ENCODE measurements at regions not wholly inside any gene's neighbourhood (a gene's known extent, or its start where the extent isn't known, plus 50 kb on each side); places are given as distances from the start of the nearest gene placed in this dataset.

GRCh38 chr6:33911488-33911887, 107.7 kb upstream of the MLN start:
- ChIA-PET CTCF (no interaction called here), RAD21 (ENCODE audit: unreplicated experiment) (interaction anchor here (0.6 kb wide), 1 partner anchor 138 kb away, joined by 3 read pairs; no protein-coding TSS in a partner anchor), POLR2A (no interaction called here), SMC1A (ENCODE audit: uncharacterized antibody, unreplicated experiment) (no interaction called here)
- Histone ChIP-seq H3K79me2 (ENCODE audit: control insufficient read depth, insufficient read depth, low read length) (no peaks in the 10 kb centered on the region), H3K9ac (ENCODE audit: control insufficient read depth, insufficient read depth, low read length) (no peak overlapping the region), H3K27me3 (replicated peaks in 1 of 2; ENCODE audit: control insufficient read depth in 2 of 2, insufficient read depth in 2 of 2, low read length in 1 of 2) (no peaks in the 10 kb centered on the region), H4K20me1 (ENCODE audit: control insufficient read depth, insufficient read depth) (no peaks in the 10 kb centered on the region), H3K4me1 (ENCODE audit: control insufficient read depth, insufficient read depth, low read length) (peaks cover 16% of the 10 kb centered on the region), H3K9me3 (replicated peaks; ENCODE audit: control insufficient read depth, insufficient read depth, low read length) (no peaks in the 10 kb centered on the region), H3K36me3 (ENCODE audit: control insufficient read depth in 2 of 2, insufficient read depth in 2 of 2, low read length in 1 of 2) (no peaks in the 10 kb centered on the region), H3K4me2 (ENCODE audit: control insufficient read depth, insufficient read depth) (no peak overlapping the region), H3K4me3 (no peak overlapping the region), H3K27ac (ENCODE audit: control insufficient read depth, insufficient read depth) (no peak overlapping the region), H2AFZ (ENCODE audit: control insufficient read depth, low read depth, low read length) (no peak overlapping the region)
- in situ Hi-C loops (cut with MboI) (no loop called here), intact Hi-C loops (cut with micrococcal nuclease; ENCODE audit: unreplicated experiment) (no loop called here)
- FAIRE-seq, result no peak
- DNase-seq (ENCODE audit: low read depth, low spot score), result no peak
- BruUV-seq (replicated peaks), result no TSS peak
- ATAC-seq, result no peak
- TF ChIP-seq MTA2 (IDR thresholded peaks at IDR 0.05; ENCODE audit: low read depth) (no peak), CHD1 (IDR thresholded peaks at IDR 0.05; ENCODE audit: low read depth, low read length) (no peak), NKRF (conservative IDR thresholded peaks at IDR 0.05) (no peak), SIN3A (IDR thresholded peaks at IDR 0.05; ENCODE audit: low read depth, low read length) (no peak), EP300 (IDR thresholded peaks at IDR 0.05; ENCODE audit: borderline replicate concordance in 1 of 2, control insufficient read depth in 1 of 2, low read depth in 2 of 2, low read length in 2 of 2) (no peak), KLF5 (IDR thresholded peaks at IDR 0.05; ENCODE audit: partially characterized antibody) (no peak), HDAC2 (IDR thresholded peaks at IDR 0.05) (no peak), KAT2A (conservative IDR thresholded peaks at IDR 0.05; ENCODE audit: control insufficient read depth, low read depth, low read length) (no peak), RUNX3 (IDR thresholded peaks at IDR 0.05; ENCODE audit: low read length) (no peak)
- WGBS (ENCODE audit: insufficient coverage, insufficient replicate concordance, low lambda C conversion rate, missing lambda C conversion rate), result 71% methylated on average over 6 of the region's 6 CpGs
